B cell (primary cell): ENCODE measurements at regions not wholly inside any gene's neighbourhood (a gene's known extent, or its start where the extent isn't known, plus 50 kb on each side); places are given as distances from the start of the nearest gene placed in this dataset.

ENCODE experiments used
- EZH2 ChIP-seq: IDR thresholded peaks from 2 replicates; pipeline ENCODE4 v1.6.1; 2012; ENCODE audit warnings: borderline replicate concordance, low read depth, mild to moderate bottlenecking, moderate library complexity, low read length; ENCODE audit not compliant: insufficient read depth, poor library complexity, severe bottlenecking
- TF ChIP-seq, protein P1 (sequence below): fragments of 200-600 bp; IDR thresholded peaks from one replicate; pipeline ENCODE4 v1.8.0; 2022; ENCODE audit warnings: antibody characterized with exemption, mild to moderate bottlenecking

DNA sequence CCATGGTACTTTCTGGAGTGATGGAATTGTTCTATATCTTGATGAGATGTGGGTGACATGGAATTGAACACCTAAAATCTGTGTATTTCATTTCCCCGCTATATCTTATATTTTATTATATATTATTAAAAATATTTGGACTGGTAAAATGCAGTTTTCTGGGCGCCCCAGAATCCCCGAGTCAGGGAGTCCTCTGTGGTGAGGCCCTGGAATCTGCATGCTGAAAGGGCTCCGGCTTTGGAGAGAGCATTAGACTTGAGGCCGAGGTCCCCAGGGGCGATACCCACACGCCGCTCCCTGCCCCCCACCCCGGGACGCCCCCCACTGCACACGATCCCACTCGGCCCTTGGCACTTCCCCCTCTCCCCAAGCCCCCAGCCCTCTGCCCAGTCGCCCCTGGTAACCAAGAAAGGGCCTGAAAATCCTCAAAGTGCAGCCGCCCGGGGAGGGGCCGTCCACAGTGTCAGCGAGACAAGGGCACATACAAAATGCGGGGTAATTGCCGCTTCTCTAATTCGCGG, 126.0 kb downstream of the ZFP36L2 start:
- TF ChIP-seq, protein P1, sequence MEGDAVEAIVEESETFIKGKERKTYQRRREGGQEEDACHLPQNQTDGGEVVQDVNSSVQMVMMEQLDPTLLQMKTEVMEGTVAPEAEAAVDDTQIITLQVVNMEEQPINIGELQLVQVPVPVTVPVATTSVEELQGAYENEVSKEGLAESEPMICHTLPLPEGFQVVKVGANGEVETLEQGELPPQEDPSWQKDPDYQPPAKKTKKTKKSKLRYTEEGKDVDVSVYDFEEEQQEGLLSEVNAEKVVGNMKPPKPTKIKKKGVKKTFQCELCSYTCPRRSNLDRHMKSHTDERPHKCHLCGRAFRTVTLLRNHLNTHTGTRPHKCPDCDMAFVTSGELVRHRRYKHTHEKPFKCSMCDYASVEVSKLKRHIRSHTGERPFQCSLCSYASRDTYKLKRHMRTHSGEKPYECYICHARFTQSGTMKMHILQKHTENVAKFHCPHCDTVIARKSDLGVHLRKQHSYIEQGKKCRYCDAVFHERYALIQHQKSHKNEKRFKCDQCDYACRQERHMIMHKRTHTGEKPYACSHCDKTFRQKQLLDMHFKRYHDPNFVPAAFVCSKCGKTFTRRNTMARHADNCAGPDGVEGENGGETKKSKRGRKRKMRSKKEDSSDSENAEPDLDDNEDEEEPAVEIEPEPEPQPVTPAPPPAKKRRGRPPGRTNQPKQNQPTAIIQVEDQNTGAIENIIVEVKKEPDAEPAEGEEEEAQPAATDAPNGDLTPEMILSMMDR, result no peak
- no peak for TF ChIP-seq EZH2
